ENCODE measurements at regions not wholly inside any gene's neighbourhood (a gene's known extent, or its start where the extent isn't known, plus 50 kb on each side); places are given as distances from the start of the nearest gene placed in this dataset.

DNA sequence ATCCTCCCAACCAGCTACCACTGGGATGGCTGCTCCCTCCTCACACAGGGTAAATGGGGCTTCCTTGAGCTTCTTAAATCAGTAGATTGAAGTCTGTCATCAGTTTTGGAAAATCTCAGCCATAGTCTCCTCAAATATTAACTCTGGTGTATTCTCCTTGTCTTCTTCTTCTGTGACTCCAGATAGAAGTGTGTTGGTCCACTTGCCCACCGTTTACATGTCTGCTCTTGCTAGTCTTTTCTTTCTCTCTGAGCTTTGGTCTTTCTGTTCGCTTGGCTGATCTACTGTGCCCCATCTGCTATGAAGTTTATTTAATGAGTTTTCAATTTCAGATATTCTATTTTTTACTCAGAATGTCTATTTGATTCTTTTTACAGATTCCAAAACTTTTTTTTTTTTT lies 281.7 kb upstream of the HDAC4 start:
- DNase-seq, result no peak

DNA sequence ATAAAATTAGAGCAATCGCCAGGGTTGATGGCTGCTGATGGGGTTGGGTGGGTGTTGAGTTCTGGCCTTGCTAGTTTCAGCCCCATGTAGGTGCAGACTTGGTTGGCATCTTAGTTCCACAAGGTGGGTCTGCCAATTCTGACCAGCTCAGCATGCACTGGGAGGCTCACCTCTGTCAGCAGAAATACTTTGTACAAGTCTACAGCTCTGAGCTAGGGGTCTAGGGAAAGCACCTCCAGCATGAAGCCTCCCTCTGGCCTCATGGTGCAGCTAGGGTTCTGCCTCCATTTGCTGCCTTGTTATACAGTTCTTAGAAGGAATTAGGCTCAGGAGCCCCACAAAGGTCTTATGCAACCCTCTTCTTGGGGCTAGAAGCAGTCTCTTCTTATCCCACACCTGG lies 278.9 kb upstream of the HDAC4 start:
- DNase-seq, result no peak

GRCh38 chr2:239678666-239679296 lies 278.0 kb upstream of the HDAC4 start:
- no peak for DNase-seq

DNA sequence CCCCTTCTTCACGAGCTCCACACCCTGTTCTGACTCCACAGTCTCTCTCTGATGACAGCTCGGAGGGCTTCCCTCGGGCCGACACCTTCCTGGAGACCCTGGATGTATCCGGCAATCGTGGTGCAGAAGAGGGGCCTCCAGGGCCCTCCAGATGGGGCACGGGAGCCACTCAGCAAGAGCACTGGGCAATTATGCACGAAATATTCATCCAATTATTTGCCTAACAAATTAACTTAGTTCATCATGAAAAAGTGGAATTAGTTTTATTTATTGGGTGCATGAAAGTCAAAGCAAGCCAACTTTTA lies 277.3 kb upstream of the HDAC4 start:
- no peak for DNase-seq

DNA sequence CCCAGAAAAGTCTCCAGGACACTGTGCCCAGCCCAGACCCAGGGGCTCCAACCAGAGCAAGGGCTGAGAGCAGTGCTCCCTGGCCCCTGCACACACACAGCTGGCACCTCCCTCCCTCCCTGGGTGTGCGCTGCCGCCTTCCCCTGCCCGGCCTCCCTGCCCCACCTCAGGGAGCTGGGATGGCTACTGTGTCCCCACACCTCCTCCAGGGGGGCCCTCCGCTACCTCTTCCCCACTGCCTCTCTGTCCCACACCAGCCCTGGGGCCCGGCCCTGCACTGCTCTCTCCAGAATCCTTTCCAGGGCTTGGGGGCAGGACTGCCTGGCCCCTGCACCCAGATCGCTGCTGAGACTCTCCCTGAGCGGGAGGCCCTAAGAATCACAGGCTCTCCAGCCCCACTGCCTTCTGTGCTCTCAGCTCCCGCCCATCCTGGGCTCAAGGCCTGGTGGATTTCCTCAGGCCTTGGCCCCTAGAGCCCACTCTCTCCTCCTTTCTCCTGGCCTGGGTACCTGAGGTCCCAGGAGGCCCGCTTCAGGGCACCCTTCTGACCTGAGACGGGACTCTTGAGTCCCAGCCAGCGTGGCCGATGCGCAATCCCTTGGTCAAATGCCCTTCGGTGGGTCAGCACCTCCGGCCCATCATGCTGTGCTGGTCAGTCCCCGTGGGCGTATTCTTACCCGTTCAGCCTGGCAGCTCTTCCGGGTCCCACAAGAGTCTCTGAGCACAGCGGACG lies 276.8 kb upstream of the HDAC4 start:
- no peak for DNase-seq

- no peak for DNase-seq
Observed at GRCh38 chr2:239676716-239677452, 276.1 kb upstream of the HDAC4 start.

DNA sequence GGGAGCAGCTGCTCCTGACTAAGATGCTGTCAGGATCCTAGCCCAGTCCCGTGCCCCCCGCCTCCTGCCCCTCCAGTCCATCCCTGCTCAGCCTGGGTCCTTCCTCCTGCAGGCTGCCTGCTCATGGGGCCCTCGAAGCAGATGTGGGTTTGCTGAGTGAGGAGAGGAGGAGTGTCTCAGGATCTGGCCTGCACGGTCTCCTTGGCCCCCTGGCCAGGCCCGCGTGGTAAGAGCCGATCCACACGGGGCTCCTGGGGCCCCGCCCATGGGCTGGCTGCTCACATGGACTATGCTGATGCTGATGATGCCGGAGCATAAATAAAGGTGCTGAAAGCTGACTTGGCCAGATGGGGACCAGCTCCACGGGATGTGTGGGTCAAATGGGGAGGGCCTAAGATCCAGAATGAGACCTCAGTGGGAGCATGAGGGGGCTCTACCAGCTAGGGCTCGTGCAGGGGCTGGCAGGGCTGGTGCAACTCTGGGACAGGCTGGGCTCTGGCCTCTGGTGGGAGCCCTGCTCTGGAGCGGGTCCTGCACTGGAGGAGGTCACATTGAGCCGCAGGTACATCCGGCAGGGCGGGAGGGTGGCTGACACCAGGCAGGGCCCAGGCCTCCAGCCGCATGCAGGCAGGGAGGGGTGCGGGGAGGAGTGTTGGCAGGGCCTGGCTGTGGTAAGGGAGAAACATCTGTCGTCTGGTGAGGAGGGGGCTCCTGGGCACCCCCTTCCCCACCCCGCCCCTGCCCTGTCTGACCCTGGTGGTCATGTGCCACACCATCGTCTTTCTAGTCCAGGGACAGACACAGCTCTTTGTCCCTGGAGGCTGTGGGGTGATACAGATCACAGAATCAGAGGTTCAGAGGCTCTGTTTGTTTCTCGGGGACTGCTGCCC lies 275.3 kb upstream of the HDAC4 start:
- no peak for DNase-seq

- DNase-seq, result no peak
Observed at GRCh38 chr2:239674981-239675825, 274.4 kb upstream of the HDAC4 start.

DNA sequence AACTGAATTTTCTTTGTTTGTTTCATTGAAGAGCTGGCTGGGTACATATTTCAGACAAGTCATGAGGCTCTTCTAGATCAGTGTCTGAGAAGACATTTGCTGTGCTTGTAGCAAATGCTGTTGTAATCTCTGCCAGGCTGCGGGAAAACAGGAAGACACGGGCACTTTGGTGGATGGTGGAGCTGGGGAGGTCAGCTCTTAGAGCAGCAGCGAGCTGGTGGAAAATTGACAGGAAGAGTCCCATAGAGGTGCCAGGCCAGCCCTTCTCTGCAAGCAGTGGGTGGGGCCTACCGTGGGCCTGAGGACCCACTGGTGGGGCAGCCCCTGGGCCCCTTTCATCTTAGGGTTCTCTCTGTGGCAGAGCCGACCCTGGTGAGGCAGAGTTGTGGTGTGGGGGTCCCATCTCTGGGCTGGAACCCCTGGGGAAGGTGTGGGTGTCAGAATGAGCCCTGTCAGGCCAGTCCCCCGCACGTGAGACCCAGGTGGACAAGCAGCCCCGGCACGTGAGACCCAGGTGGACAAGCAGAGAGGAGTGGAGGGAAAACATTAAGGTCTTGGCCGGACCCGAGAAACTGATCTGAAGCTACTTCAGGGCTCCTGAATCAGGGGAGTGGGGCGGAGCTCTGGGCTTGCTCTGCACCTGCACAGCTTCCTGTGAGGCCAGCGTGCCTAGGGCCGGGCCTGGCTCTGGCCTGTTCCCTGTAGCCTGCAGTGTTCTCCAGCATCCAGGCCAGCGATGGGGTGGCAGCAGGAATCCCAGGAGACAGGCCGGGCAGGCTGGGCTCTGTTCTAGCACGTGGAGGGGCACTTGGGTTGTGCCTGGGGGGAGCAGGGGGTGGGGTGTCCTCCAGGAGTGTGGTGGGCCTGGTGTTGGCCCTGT lies 273.5 kb upstream of the HDAC4 start:
- DNase-seq, result no peak

DNA sequence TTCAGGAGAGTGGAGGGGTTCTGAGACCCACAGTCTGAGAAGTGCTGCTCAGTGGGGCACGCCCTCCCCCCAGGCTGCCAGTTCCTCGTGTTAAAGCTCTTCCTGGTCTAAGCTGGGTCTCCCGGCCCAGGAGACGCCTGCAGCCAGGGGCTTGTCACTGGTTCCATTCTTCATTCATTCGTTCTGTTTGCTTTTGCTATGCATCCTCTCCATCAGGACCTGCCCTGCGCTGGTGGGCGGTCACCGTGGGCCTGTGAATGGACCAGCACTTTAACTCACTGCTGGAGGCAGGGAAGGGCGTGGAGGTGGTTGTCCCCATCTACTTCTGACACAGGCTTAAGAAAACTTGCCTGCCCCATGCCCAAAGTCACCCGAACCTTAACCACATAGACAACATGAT lies 272.8 kb upstream of the HDAC4 start:
- no peak for DNase-seq

GRCh38 chr2:239671916-239672849 lies 271.4 kb upstream of the HDAC4 start:
- DNase-seq, result no peak

GRCh38 chr2:239671471-239671870 lies 270.7 kb upstream of the HDAC4 start:
- DNase-seq, result no peak

DNA sequence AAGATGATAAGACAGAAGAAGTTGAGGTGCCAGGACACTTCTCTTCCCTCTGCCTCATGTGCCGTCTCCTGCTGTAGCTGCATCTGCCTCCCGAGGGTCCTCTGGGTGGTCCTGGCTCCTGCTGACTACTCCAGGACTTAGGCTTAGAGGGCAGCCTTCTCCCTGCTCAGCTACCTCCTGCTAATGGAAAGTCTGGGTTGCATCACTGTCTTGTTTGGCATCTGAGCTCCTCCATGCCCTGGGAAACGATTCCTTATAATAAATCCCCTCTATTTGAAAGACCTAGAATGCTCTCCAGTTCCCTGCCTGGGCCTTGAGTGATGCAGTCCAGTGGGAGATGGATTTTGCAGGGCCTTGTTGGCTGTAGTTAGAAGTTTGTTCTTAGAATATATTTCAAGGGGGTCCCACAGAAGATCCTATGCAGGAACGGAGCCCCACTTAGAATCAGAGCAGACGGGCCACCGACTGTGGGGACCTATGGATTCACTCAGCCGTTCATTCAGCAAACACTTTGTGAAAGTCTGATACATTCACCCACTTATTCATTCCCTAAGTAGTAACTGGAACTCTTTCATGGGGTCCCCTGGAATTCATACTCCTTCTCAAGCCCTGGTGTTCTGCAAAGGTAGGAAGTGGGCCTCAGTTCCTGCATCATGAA lies 269.8 kb upstream of the HDAC4 start:
- no peak for DNase-seq

GRCh38 chr2:239669899-239670460 lies 269.2 kb upstream of the HDAC4 start:
- DNase-seq, result no peak

DNA sequence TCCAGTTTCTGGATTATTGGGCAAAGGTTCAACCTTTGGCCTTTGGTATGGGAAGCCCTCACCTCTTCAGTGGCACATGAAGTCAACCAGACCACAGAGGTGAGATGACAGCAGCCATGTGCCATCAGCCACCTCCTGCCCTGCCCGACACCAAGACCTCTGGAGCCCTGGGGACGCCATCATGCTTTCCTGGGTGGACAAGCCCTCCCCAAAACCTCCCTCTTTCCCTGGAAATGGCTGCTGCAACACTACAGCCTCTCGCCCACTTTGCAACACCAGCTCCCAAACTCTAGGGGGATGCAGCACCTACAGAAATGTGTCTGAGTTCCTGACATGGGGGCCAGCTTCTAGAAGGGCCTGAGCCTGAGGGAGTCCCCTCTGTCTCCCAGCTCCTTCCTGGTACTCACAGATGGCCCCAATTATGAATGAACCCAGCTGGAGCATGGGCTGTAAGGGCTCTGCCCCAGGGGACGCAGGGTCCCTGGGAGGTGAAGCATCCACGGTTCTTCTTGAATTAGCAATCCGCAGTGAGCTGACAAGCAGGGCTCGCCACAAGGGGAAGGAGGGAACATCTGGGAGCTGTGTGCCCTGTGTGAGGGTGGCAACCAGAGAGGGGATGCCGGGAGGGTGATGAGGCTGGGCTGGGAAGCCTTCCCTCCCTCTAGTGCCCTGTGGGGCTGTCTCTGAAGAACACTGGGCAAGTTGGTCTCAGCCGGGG lies 268.5 kb upstream of the HDAC4 start:
- DNase-seq, result no peak

- no peak for DNase-seq
Observed at GRCh38 chr2:239668651-239669050, 267.8 kb upstream of the HDAC4 start.

GRCh38 chr2:239668042-239668441 lies 267.2 kb upstream of the HDAC4 start:
- no peak for DNase-seq

DNA sequence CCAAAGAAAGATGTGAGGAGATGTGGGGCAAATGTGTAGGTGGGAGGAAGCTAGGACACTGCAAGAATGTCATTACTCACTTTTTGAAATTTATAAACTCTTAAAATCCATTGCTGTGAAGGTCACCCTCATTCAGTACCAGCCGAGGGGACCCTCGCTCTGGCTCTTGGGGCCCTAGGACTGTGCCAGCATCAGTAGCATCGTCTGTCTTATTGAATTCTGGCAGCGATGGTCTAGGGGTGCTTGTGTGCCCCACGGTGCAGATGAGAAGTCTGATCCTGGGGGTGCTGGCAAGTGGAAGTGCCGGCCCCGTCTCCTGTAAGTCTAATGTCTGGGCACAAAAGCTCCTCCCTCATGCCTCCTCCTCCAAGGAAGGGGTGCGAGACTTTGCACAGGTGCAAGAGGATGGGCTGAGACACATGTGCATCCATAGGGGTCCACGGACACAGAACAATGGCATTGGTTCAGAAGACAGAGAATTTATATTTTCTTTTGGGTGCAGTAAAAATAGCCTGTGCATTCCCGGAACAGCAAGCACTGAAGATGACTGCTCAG lies 266.7 kb upstream of the HDAC4 start:
- DNase-seq, result no peak
